Progenitor cell of endocrine pancreas (in vitro differentiated cells): ENCODE measurements at regions not wholly inside any gene's neighbourhood (a gene's known extent, or its start where the extent isn't known, plus 50 kb on each side); places are given as distances from the start of the nearest gene placed in this dataset.

Source experiments
- DNase-seq: peaks from one replicate; pipeline ENCODE4 v3.0.0; 2021; ENCODE audit warnings: low spot score; ENCODE audit not compliant: unreplicated experiment
- H3K27ac Mint-ChIP-seq: 2 replicates; pipeline ENCODE4 v1.8.0; 2021; ENCODE audit warnings: mild to moderate bottlenecking, moderate library complexity, mixed read lengths
- H3K27me3 Mint-ChIP-seq: 2 replicates; pipeline ENCODE4 v1.8.0; 2021; ENCODE audit warnings: mixed read lengths
- H3K36me3 Mint-ChIP-seq: 2 replicates; pipeline ENCODE4 v1.8.0; 2022; ENCODE audit warnings: mixed read lengths; ENCODE audit not compliant: insufficient read depth
- H3K4me1 Mint-ChIP-seq: 2 replicates; pipeline ENCODE4 v1.8.0; 2021; ENCODE audit warnings: low read depth, mixed read lengths
- H3K4me3 Mint-ChIP-seq: 2 replicates; pipeline ENCODE4 v1.8.0; 2021; ENCODE audit warnings: low read depth, mild to moderate bottlenecking, moderate library complexity, mixed read lengths
- H3K9me3 Mint-ChIP-seq: 2 replicates; pipeline ENCODE4 v1.8.0; 2021; ENCODE audit warnings: low read depth, mixed read lengths
- CTCF ChIP-seq: fragments of 200-600 bp; sonication (generic); IDR thresholded peaks from one replicate; pipeline ENCODE4 v1.5.0; 2021; ENCODE audit warnings: antibody characterized with exemption, mild to moderate bottlenecking; ENCODE audit not compliant: unreplicated experiment

GRCh38 chr3:26964313-26964712 is 341.7 kb downstream of the LRRC3B start:
- Mint-ChIP-seq H3K27ac (no peak overlapping the region), H3K9me3 (peaks cover 7% of the 10 kb centered on the region), H3K36me3 (no peaks in the 10 kb centered on the region), H3K4me1 (peaks cover 3% of the 10 kb centered on the region), H3K27me3 (no peaks in the 10 kb centered on the region), H3K4me3 (no peak overlapping the region)
- no peak for DNase-seq
- TF ChIP-seq CTCF = no peak

- no peaks in the 10 kb centered on the region for H3K36me3 Mint-ChIP-seq
- no peak for DNase-seq
- H3K27ac Mint-ChIP-seq = no peak overlapping the region
These were observed 342.3 kb downstream of the LRRC3B start for GRCh38 chr3:26964836-26965235.

GRCh38 chr3:26967501-26967900 is 344.9 kb downstream of the LRRC3B start:
- Mint-ChIP-seq H3K27me3 (no peaks in the 10 kb centered on the region), H3K27ac (no peak overlapping the region), H3K36me3 (no peaks in the 10 kb centered on the region), H3K4me3 (no peak overlapping the region), H3K4me1 (peaks cover 3% of the 10 kb centered on the region), H3K9me3 (peaks cover 7% of the 10 kb centered on the region)
- DNase-seq = no peak
- TF ChIP-seq CTCF = no peak

More at GRCh38 chr3:26964836-26965235, 342.3 kb downstream of the LRRC3B start:
- Mint-ChIP-seq H3K4me1 (peaks cover 3% of the 10 kb centered on the region), H3K9me3 (peaks cover 7% of the 10 kb centered on the region), H3K4me3 (no peak overlapping the region), H3K27me3 (no peaks in the 10 kb centered on the region)
- no peak for TF ChIP-seq CTCF

GRCh38 chr3:26984416-26985390 is 362.1 kb downstream of the LRRC3B start:
- Mint-ChIP-seq H3K4me3 (no peak overlapping the region), H3K27me3 (no peaks in the 10 kb centered on the region), H3K4me1 (peaks cover 6% of the 10 kb centered on the region), H3K36me3 (no peaks in the 10 kb centered on the region), H3K27ac (no peak overlapping the region), H3K9me3 (no peaks in the 10 kb centered on the region)
- DNase-seq = no peak
- no peak for TF ChIP-seq CTCF

GRCh38 chr3:26989037-26989436 is 366.5 kb downstream of the LRRC3B start:
- H3K27me3 Mint-ChIP-seq = no peaks in the 10 kb centered on the region
- H3K4me1 Mint-ChIP-seq = peaks cover 6% of the 10 kb centered on the region
- no peak overlapping the region for H3K27ac Mint-ChIP-seq
- H3K9me3 Mint-ChIP-seq = peaks cover 11% of the 10 kb centered on the region
- no peak for DNase-seq
- no peak for TF ChIP-seq CTCF
- no peaks in the 10 kb centered on the region for H3K36me3 Mint-ChIP-seq
- H3K4me3 Mint-ChIP-seq = no peak overlapping the region
